C4-2B (cell line): ENCODE measurements at regions not wholly inside any gene's neighbourhood (a gene's known extent, or its start where the extent isn't known, plus 50 kb on each side); places are given as distances from the start of the nearest gene placed in this dataset.

Experiments
- H3K27ac ChIP-seq: fragments of 450-650 bp; 2 replicates; pipeline ENCODE4 v1.5.1; 2017
- ZFX ChIP-seq: fragments of 450-650 bp; IDR thresholded peaks from 2 replicates; pipeline ENCODE4 v1.6.1; 2017
- TF ChIP-seq, protein P1 (sequence below): fragments of 450-650 bp; conservative IDR thresholded peaks from 2 replicates; pipeline ENCODE4 v1.5.1; 2017; ENCODE audit warnings: mild to moderate bottlenecking

DNA sequence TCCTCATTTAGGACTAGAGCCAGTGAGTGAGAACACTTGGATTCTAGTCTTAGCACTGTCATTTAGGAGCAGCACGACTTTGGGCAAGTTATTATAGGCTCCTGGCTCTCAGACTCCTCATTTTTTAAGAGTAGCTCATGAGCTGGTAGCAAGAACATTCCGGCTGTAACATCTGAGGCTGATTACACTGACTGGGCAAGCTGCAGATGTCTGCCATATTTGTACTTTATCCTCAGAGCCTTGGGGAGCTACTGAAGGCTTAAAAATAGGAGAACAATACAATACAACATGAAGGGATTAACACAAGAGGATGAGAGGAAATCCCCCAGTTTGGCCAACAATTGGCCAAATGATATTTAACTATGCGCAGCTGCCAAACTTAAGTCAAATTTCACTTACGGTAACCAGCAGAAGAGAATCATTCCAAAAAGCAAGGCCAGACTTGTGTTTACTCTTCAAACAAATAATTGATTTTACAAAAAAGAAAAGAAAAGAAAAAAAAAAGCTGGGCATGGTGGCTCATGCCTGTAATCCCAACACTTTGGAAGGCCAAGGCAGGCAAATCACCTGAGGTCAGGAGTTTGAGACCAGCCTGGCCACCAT lies 113.1 kb upstream of the ARHGAP42 start:
- TF ChIP-seq, protein P1, sequence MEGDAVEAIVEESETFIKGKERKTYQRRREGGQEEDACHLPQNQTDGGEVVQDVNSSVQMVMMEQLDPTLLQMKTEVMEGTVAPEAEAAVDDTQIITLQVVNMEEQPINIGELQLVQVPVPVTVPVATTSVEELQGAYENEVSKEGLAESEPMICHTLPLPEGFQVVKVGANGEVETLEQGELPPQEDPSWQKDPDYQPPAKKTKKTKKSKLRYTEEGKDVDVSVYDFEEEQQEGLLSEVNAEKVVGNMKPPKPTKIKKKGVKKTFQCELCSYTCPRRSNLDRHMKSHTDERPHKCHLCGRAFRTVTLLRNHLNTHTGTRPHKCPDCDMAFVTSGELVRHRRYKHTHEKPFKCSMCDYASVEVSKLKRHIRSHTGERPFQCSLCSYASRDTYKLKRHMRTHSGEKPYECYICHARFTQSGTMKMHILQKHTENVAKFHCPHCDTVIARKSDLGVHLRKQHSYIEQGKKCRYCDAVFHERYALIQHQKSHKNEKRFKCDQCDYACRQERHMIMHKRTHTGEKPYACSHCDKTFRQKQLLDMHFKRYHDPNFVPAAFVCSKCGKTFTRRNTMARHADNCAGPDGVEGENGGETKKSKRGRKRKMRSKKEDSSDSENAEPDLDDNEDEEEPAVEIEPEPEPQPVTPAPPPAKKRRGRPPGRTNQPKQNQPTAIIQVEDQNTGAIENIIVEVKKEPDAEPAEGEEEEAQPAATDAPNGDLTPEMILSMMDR = no peak
- TF ChIP-seq ZFX = no peak
- H3K27ac ChIP-seq = no peak overlapping the region

DNA sequence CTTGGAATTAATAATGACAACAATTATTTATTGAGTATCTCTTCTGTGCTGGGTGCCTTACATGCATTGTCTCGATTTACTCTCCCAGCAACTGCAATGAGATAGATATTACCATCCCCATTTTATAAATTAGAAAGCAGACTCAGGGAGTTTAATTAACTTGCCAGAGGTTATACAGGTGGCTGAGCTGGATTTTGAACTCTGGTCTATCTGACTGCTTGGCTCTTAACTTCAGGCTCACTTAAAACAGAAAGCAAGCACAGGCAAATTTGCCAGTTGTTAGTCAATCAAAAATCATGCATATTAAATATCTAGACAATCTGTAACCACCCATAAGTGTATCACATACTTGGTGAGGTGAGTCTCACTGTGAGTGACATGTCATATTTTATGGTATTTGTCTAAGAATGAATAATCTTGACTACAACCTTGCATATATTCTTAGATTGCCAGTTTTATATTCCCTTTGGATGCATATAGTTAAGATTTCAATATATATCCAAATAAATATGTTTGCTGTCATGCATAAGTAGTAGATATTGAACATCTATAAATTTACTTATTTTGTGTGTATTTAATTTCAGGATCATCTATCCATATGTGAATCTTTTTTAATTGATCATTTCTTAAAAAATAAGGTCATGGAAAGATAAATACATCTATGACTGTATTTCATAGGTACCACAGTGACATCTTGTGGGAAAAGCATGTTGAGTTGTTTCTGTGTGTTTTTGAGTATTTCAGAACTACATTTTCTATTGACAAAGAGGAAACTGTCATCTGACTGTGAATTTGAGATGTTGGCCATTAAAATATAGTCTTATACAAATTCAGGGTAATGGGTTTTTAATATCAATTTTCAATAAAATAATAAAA lies 112.0 kb upstream of the ARHGAP42 start:
- TF ChIP-seq, protein P1 = peak; percentile 64
- no peak for TF ChIP-seq ZFX
- H3K27ac ChIP-seq = no peak overlapping the region

- H3K27ac ChIP-seq = no peak overlapping the region
- TF ChIP-seq ZFX = no peak
- TF ChIP-seq, protein P1 = peak; percentile 88
Measured at GRCh38 chr11:100575860-100576717, 111.0 kb upstream of the ARHGAP42 start.

DNA sequence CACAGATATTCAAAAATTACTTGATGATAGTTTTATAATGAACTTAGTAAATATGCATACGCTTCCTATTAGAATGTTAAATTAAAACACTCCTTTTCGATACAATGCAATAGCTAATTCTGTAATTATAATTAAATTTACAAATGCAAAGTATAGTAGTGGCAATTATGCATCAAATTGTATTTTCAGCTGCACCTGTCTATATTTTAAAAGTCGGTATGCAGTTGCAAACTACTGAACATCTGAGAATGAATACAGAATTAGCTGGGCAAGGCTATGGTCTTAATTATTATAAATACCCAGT lies 110.4 kb upstream of the ARHGAP42 start:
- no peak overlapping the region for H3K27ac ChIP-seq

DNA sequence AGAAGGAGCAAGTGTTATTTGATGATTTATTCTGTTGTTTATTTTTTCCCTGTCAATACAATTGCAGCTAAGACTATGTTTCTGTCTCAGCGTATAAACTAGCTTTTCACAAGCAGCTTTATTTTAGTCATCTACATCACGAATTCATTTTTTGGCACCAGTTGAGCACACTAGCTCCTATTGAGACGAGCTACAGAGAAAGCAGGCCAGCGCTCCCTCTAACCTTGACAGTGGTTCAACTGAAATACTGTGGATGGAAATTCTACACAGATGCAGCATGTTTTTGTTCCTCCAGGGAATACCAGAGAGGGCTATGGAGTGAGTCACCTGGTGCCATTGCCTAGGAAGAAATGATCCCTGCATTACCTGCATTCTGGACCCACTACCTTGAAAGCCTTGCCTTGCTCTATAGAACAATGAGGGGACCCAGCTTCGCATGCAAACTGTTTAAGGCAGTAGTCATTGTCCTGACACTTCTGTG lies 108.2 kb upstream of the ARHGAP42 start:
- no peak for TF ChIP-seq ZFX
- TF ChIP-seq, protein P1 = no peak
- no peak overlapping the region for H3K27ac ChIP-seq

More for the DNA sequence above, 110.4 kb upstream of the ARHGAP42 start:
- TF ChIP-seq ZFX = no peak
- TF ChIP-seq, protein P1 = peak; percentile 43

GRCh38 chr11:100581318-100581717 lies 105.8 kb upstream of the ARHGAP42 start:
- TF ChIP-seq, protein P1 = no peak
- peak overlapping the region; percentile 21; the same call in 1 of the 2 replicates for H3K27ac ChIP-seq
